ENCODE measurements at regions not wholly inside any gene's neighbourhood (a gene's known extent, or its start where the extent isn't known, plus 50 kb on each side); places are given as distances from the start of the nearest gene placed in this dataset.

- no peak for TF ChIP-seq CTCF (IDR thresholded peaks at IDR 0.05; ENCODE audit: poor library complexity, severe bottlenecking)
- TF ChIP-seq POLR2AphosphoS5 (IDR thresholded peaks at IDR 0.05), result no peak
These were observed 378.3 kb upstream of the SALL3 start for GRCh38 chr18:78601349-78601748.
